Neural progenitor cell (in vitro differentiated cells): ENCODE measurements at regions not wholly inside any gene's neighbourhood (a gene's known extent, or its start where the extent isn't known, plus 50 kb on each side); places are given as distances from the start of the nearest gene placed in this dataset.

Experiments used
- EZH2 ChIP-seq: fragments of 200-600 bp; sonication (generic); IDR thresholded peaks from 2 replicates; pipeline ENCODE4 v1.6.1; 2017; ENCODE audit warnings: antibody characterized with exemption, mild to moderate bottlenecking, moderate library complexity
- EZH2phosphoT487 ChIP-seq: fragments of 200-600 bp; sonication (generic); IDR thresholded peaks from 2 replicates; pipeline ENCODE4 v1.6.1; 2017; ENCODE audit warnings: antibody characterized with exemption
- TF ChIP-seq, protein P1 (sequence below): fragments of 200-600 bp; sonication (generic); IDR thresholded peaks from 2 replicates; pipeline ENCODE4 v1.5.1; 2017; ENCODE audit warnings: antibody characterized with exemption, mild to moderate bottlenecking

DNA sequence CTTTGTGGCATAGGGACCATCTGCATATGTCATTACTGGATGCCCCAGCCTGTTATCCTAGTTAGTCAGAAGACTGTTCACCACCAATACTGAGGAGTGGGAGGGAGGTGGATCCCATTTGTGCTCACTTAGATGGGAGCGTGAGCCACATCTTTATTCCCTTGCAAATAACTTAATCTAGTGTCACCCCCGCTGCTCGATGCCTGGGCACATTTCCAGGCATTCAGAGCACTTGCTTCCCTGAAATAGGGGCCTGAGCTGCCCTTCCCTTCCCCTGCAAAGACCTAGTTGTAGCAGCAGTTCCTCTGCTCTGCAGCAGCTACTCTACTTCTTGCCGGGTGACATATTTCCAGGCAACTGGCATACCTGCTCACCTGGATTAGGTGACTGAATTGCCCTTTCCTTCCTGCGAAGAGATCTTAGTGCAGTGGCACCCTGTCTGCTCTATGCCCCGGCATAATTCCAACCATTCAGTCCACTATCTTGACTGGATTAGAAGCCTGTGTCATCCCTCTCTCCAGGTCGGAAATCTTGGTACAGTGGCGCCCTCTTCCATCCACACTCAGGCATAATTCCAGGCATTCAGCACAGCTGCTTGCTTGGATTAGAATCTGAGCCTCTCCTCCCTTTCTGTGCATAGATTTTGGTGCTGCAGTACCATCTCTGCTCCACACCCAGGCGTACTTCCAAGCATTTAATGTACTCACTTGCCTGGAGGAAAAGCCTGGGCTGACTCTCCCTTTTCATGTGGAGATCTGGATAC, 1389.1 kb upstream of the TMEFF2 start:
- TF ChIP-seq, protein P1, sequence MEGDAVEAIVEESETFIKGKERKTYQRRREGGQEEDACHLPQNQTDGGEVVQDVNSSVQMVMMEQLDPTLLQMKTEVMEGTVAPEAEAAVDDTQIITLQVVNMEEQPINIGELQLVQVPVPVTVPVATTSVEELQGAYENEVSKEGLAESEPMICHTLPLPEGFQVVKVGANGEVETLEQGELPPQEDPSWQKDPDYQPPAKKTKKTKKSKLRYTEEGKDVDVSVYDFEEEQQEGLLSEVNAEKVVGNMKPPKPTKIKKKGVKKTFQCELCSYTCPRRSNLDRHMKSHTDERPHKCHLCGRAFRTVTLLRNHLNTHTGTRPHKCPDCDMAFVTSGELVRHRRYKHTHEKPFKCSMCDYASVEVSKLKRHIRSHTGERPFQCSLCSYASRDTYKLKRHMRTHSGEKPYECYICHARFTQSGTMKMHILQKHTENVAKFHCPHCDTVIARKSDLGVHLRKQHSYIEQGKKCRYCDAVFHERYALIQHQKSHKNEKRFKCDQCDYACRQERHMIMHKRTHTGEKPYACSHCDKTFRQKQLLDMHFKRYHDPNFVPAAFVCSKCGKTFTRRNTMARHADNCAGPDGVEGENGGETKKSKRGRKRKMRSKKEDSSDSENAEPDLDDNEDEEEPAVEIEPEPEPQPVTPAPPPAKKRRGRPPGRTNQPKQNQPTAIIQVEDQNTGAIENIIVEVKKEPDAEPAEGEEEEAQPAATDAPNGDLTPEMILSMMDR, result peak; percentile 51
- TF ChIP-seq EZH2, result no peak
- TF ChIP-seq EZH2phosphoT487, result no peak
